NB4 (cell line): ENCODE measurements at regions not wholly inside any gene's neighbourhood (a gene's known extent, or its start where the extent isn't known, plus 50 kb on each side); places are given as distances from the start of the nearest gene placed in this dataset.

Source experiments
- TF ChIP-seq, protein P1 (sequence below): IDR thresholded peaks from 2 replicates; pipeline ENCODE4 v1.6.1; 2011; ENCODE audit warnings: low read depth, low read length
- TF ChIP-seq, protein P2 (sequence below): IDR thresholded peaks from one replicate; pipeline ENCODE4 v1.5.1; 2012; ENCODE audit warnings: low read depth, low read length

DNA sequence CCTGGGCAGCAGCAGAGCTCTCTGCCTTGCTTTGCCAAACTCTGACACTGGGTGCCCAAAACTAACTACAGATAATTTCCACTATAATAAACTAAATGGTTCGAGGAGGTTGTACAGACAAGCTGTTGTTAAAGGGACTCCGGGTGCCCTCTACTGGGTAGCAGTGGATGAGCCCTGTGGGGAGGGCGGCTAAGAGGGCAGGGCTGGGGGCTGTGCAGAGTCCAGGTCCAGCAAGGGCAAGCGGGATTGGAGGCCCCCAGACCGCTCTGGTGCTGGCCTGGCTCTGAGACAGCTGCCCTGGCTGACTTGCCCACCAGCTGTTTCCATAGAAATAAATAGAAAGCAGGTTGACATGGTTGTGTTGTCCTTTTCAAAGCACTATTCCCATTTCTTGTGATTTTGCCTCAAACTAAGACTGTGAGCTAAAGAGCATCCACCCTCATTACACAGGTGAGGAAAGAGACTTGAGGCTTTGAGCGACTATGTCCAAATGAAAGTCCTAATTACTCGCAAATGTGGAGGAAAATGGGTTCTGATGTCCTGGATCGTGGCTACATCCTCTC, 167.6 kb upstream of the CST7 start:
- TF ChIP-seq, protein P1, sequence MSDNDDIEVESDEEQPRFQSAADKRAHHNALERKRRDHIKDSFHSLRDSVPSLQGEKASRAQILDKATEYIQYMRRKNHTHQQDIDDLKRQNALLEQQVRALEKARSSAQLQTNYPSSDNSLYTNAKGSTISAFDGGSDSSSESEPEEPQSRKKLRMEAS, result no peak
- TF ChIP-seq, protein P2, sequence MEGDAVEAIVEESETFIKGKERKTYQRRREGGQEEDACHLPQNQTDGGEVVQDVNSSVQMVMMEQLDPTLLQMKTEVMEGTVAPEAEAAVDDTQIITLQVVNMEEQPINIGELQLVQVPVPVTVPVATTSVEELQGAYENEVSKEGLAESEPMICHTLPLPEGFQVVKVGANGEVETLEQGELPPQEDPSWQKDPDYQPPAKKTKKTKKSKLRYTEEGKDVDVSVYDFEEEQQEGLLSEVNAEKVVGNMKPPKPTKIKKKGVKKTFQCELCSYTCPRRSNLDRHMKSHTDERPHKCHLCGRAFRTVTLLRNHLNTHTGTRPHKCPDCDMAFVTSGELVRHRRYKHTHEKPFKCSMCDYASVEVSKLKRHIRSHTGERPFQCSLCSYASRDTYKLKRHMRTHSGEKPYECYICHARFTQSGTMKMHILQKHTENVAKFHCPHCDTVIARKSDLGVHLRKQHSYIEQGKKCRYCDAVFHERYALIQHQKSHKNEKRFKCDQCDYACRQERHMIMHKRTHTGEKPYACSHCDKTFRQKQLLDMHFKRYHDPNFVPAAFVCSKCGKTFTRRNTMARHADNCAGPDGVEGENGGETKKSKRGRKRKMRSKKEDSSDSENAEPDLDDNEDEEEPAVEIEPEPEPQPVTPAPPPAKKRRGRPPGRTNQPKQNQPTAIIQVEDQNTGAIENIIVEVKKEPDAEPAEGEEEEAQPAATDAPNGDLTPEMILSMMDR, result peak; percentile 42
